HL-60 (cell line): ENCODE measurements at regions not wholly inside any gene's neighbourhood (a gene's known extent, or its start where the extent isn't known, plus 50 kb on each side); places are given as distances from the start of the nearest gene placed in this dataset.

ENCODE experiments used
- CTCF ChIP-seq: IDR thresholded peaks from one replicate; pipeline ENCODE4 v1.5.1; 2011; ENCODE audit warnings: low read length, control low read depth, inconsistent platforms; ENCODE audit not compliant: insufficient read depth
- GABPA ChIP-seq: IDR thresholded peaks from 2 replicates; pipeline ENCODE4 v1.6.1; 2012; ENCODE audit warnings: low read depth
- POLR2AphosphoS5 ChIP-seq: IDR thresholded peaks from 2 replicates; pipeline ENCODE4 v1.6.1; 2012; ENCODE audit warnings: low read depth
- REST ChIP-seq: IDR thresholded peaks from 2 replicates; pipeline ENCODE4 v1.6.1; 2012; ENCODE audit warnings: low read depth; ENCODE audit not compliant: insufficient replicate concordance
- SPI1 ChIP-seq: IDR thresholded peaks from 2 replicates; pipeline ENCODE4 v1.6.1; 2012; ENCODE audit warnings: low read depth, mild to moderate bottlenecking, borderline replicate concordance

- TF ChIP-seq CTCF (no peak), GABPA (no peak), REST (no peak), POLR2AphosphoS5 (no peak), SPI1 (no peak)
Observed at GRCh38 chr6:164124473-164124872, 710.0 kb downstream of the QKI start.
